ENCODE measurements at regions not wholly inside any gene's neighbourhood (a gene's known extent, or its start where the extent isn't known, plus 50 kb on each side); places are given as distances from the start of the nearest gene placed in this dataset.

DNA sequence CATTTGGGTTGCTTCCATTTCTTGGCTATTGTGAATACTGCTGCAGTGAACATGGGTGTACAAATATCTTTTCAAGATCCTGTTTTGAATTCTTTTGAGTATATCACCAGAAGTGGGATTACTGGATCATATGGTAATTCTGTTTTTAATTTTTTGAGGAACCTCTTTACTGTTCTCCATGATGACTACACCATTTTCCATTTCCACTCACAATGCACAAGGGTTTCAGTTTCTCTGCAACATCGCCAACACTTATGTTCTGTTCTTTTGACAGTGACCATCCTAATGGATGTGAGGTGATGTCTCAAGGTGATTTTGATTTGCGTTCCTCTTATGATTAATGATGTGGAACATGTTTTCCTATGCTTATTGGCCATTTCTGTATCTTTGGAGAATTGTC is 214.4 kb upstream of the ZFP64 start:
- TF ChIP-seq CTCF (IDR thresholded peaks at IDR 0.05) = no peak
- no peak overlapping the region for H3K4me3 Mint-ChIP-seq
- peaks cover 19% of the 10 kb centered on the region for H3K4me1 Mint-ChIP-seq
- no peaks in the 10 kb centered on the region for H3K36me3 Mint-ChIP-seq (ENCODE audit: low read depth)
- peaks cover 5% of the 10 kb centered on the region for H3K27me3 Mint-ChIP-seq (ENCODE audit: low read depth, poor library complexity)
- H3K9me3 Mint-ChIP-seq = peaks cover under 1% of the 10 kb centered on the region
- H3K27ac Mint-ChIP-seq = no peak overlapping the region
- no peak for DNase-seq

GRCh38 chr20:52405417-52405816 is 213.8 kb upstream of the ZFP64 start:
- Mint-ChIP-seq H3K36me3 (ENCODE audit: low read depth) (no peaks in the 10 kb centered on the region), H3K4me1 (peaks cover 14% of the 10 kb centered on the region), H3K27ac (no peak overlapping the region), H3K4me3 (no peak overlapping the region), H3K9me3 (peaks cover 3% of the 10 kb centered on the region), H3K27me3 (ENCODE audit: low read depth, poor library complexity) (peaks cover 9% of the 10 kb centered on the region)
- no peak for TF ChIP-seq CTCF (IDR thresholded peaks at IDR 0.05)
- no peak for DNase-seq

- TF ChIP-seq CTCF (IDR thresholded peaks at IDR 0.05) = no peak
- peaks cover 9% of the 10 kb centered on the region for H3K27me3 Mint-ChIP-seq (ENCODE audit: low read depth, poor library complexity)
- H3K9me3 Mint-ChIP-seq = peaks cover 3% of the 10 kb centered on the region
- no peak for DNase-seq
- no peak overlapping the region for H3K27ac Mint-ChIP-seq
- no peaks in the 10 kb centered on the region for H3K36me3 Mint-ChIP-seq (ENCODE audit: low read depth)
- H3K4me1 Mint-ChIP-seq = peaks cover 6% of the 10 kb centered on the region
- no peak overlapping the region for H3K4me3 Mint-ChIP-seq
These were observed 213.1 kb upstream of the ZFP64 start for GRCh38 chr20:52404671-52405070.

DNA sequence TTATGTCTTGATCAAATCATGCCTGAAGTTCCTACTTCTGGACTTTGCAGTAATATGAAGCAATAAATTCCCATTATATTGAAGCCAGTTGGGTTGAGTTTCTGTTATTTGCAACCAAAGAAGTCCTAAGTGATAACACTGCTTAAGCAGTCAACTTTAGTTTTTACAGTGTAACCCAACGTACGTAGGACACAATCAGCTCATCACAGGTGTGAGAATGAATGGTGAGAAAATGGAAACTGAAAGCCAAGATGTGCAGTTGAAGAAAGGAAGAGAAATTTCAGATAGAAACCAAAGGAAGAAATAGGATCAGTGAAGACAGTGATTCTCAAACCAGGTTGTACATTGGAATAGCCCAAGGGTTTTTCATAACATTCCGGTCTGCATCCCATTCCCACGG is 211.4 kb upstream of the ZFP64 start:
- no peak overlapping the region for H3K27ac Mint-ChIP-seq
- no peak for DNase-seq
- no peaks in the 10 kb centered on the region for H3K4me1 Mint-ChIP-seq
- no peak overlapping the region for H3K4me3 Mint-ChIP-seq
- peaks cover 16% of the 10 kb centered on the region for H3K27me3 Mint-ChIP-seq (ENCODE audit: low read depth, poor library complexity)
- TF ChIP-seq CTCF (IDR thresholded peaks at IDR 0.05) = no peak
- peaks cover 3% of the 10 kb centered on the region for H3K9me3 Mint-ChIP-seq
- H3K36me3 Mint-ChIP-seq (ENCODE audit: low read depth) = no peaks in the 10 kb centered on the region

DNA sequence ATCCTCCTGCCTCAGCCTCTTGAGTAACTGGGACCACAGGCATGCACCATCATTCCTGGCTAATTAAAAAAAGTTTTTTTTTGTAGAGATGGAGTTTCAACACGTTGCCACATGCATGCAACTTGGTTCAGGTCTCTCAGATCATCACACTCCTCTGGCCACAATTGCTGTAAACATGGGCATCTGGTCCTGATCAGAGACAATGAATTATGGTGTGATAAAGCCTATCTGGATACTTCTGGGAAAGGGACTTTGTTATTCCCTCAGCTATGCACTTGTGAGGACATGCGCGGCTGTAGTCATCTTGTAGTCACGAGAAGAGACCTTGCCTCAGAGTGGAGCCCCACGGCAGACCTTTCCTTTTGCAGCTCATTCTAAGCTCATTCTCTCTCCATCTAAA is 210.9 kb upstream of the ZFP64 start:
- Mint-ChIP-seq H3K4me1 (no peaks in the 10 kb centered on the region), H3K27ac (no peak overlapping the region), H3K9me3 (peaks cover 3% of the 10 kb centered on the region), H3K27me3 (ENCODE audit: low read depth, poor library complexity) (peaks cover 20% of the 10 kb centered on the region), H3K36me3 (ENCODE audit: low read depth) (no peaks in the 10 kb centered on the region), H3K4me3 (no peak overlapping the region)
- DNase-seq = no peak
- no peak for TF ChIP-seq CTCF (IDR thresholded peaks at IDR 0.05)

DNA sequence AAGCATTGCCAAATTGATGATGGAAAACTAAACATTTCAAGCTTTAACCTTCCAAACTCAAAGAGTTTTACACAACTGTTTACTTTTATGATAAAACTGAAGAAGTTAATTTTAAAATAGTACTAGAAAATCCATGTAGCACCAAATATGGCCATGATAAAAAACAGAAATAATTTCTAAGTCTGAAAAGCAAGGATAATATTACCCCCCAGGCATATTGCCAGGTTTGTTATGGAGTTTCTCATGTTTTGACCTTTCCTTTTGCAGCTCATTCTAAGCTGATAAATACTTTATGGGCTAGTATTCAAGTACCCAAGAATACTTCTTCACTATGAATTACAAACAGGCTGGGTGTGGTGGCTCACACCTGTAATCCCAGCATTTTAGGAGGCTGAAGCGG is 209.9 kb upstream of the ZFP64 start:
- Mint-ChIP-seq H3K9me3 (peaks cover 3% of the 10 kb centered on the region), H3K36me3 (ENCODE audit: low read depth) (no peaks in the 10 kb centered on the region), H3K4me1 (no peaks in the 10 kb centered on the region), H3K27ac (no peak overlapping the region), H3K27me3 (ENCODE audit: low read depth, poor library complexity) (peaks cover 21% of the 10 kb centered on the region), H3K4me3 (no peak overlapping the region)
- DNase-seq = no peak
- no peak for TF ChIP-seq CTCF (IDR thresholded peaks at IDR 0.05)

Measured in nephron progenitor cell (in vitro differentiated cells).